ENCODE measurements at regions not wholly inside any gene's neighbourhood (a gene's known extent, or its start where the extent isn't known, plus 50 kb on each side); places are given as distances from the start of the nearest gene placed in this dataset.

DNA sequence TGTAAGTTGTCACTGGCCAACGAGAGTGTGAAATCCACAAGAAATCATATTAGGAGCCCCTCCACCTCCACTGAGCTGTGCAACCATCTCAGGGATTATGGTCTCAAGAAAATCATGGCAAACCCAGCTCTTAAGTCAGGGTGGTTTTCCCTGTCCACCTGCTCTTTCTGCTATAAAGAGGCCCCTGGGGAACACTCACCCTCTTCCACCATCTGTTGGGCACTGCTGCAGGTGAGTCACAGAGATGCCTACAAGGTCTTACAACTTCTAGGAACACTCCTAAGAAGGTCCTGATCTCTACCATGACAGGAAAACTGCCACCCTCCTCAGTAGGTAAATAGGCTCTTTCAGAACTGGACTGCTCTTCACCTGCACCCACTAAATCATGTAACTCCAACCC, 61.8 kb downstream of the DRD1 start:
- no peak overlapping the region for H3K4me3 ChIP-seq (ENCODE audit: control insufficient read depth, low read depth, low read length)
- no peak for DNase-seq (ENCODE audit: low read depth)
- TF ChIP-seq, protein P1, sequence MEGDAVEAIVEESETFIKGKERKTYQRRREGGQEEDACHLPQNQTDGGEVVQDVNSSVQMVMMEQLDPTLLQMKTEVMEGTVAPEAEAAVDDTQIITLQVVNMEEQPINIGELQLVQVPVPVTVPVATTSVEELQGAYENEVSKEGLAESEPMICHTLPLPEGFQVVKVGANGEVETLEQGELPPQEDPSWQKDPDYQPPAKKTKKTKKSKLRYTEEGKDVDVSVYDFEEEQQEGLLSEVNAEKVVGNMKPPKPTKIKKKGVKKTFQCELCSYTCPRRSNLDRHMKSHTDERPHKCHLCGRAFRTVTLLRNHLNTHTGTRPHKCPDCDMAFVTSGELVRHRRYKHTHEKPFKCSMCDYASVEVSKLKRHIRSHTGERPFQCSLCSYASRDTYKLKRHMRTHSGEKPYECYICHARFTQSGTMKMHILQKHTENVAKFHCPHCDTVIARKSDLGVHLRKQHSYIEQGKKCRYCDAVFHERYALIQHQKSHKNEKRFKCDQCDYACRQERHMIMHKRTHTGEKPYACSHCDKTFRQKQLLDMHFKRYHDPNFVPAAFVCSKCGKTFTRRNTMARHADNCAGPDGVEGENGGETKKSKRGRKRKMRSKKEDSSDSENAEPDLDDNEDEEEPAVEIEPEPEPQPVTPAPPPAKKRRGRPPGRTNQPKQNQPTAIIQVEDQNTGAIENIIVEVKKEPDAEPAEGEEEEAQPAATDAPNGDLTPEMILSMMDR (IDR thresholded peaks at IDR 0.05; ENCODE audit: control insufficient read depth, insufficient read depth, low read depth, low read length, missing control alignments) = no peak

DNA sequence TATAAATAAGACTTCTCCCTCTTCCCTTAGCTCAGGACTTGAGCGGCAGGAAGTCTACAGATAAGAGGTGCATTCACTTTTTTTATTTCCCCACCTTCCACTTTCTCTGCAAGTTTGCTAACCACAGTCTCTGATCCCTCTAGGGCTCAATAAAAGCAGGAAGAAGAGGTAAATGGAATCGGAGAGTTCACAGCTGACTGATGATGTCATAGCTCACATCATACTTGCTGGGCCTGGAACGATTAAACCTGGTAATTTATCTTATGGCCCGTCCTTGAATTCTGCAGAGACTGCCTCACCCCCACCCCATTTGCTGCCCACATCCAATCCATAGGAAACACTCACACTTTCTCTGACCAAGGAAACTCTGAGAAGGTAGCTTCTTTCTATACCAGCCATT, 62.9 kb downstream of the DRD1 start:
- no peak overlapping the region for H3K4me3 ChIP-seq (ENCODE audit: control insufficient read depth, low read depth, low read length)
- TF ChIP-seq, protein P1 (IDR thresholded peaks at IDR 0.05; ENCODE audit: control insufficient read depth, insufficient read depth, low read depth, low read length, missing control alignments) = no peak
- no peak for DNase-seq (ENCODE audit: low read depth)

DNA sequence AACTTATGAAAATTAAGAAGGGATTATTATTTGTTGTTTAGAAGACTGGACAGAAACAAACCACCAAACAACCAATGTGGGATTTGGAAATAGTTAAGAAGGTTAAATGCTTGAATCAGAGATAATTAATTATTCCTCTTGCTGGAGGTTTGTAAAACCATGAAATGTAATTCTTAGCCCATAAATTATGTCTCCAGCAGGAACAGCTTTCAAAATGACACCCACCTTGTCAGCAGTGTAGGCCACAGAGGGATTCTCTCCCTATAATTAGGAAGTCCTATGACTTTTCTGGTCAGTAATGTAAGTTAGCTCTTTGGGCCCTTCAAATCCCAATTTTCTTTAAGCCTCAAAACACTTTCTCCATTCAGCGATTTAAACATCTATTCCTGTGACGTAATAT, 63.3 kb downstream of the DRD1 start:
- TF ChIP-seq, protein P1 (IDR thresholded peaks at IDR 0.05; ENCODE audit: control insufficient read depth, insufficient read depth, low read depth, low read length, missing control alignments) = no peak
- no peak overlapping the region for H3K4me3 ChIP-seq (ENCODE audit: control insufficient read depth, low read depth, low read length)
- DNase-seq (ENCODE audit: low read depth) = no peak

DNA sequence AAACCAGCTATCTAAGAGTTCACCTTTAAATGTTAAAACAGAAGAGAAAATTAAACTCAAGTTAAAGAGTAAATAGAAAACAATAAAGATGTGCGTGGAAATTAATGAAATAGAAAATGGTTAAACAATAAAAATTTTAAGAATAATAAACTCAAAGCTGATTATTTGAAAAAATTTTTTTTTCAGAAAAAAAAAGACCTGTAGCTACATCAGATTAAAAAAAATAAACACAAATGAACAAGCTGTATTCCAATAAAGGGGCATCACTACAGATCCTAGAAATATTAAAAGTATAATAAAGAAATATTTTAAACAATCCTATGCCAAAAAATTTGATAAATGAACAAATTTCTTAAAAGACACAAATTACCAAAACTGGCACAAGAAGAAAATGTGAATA, 64.1 kb downstream of the DRD1 start:
- no peak overlapping the region for H3K4me3 ChIP-seq (ENCODE audit: control insufficient read depth, low read depth, low read length)
- TF ChIP-seq, protein P1 (IDR thresholded peaks at IDR 0.05; ENCODE audit: control insufficient read depth, insufficient read depth, low read depth, low read length, missing control alignments) = no peak
- no peak for DNase-seq (ENCODE audit: low read depth)

DNA sequence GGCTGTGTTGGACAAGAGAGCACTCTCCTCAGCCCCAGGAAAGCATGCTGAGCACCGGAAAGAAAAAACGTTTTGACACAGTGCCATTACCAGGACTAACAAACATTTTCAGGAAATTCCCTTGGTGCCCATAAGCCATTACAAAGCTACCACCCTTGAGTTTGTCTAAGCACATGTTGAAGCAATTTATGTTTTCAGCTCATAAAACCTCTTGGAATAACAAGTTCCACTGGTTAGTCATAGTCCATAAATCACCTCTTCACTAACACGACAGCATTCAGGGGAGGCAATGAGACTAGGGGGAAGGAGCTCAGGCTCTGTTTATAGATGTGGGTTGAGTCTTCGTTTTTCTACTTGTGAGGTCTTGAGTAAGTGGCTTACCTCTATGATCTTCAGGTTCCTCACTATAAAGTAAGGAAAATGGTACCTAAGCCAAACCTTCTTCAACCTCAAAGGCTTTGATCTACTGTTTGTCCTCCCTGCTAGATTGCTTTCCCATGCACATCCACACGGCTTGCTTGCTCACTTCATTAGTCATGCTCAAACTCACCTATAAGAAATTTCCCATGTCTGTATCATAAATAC, 65.4 kb downstream of the DRD1 start:
- no peak overlapping the region for H3K4me3 ChIP-seq (ENCODE audit: control insufficient read depth, low read depth, low read length)
- TF ChIP-seq, protein P1 (IDR thresholded peaks at IDR 0.05; ENCODE audit: control insufficient read depth, insufficient read depth, low read depth, low read length, missing control alignments) = no peak
- peak; percentile 97 for DNase-seq (ENCODE audit: low read depth)

DNA sequence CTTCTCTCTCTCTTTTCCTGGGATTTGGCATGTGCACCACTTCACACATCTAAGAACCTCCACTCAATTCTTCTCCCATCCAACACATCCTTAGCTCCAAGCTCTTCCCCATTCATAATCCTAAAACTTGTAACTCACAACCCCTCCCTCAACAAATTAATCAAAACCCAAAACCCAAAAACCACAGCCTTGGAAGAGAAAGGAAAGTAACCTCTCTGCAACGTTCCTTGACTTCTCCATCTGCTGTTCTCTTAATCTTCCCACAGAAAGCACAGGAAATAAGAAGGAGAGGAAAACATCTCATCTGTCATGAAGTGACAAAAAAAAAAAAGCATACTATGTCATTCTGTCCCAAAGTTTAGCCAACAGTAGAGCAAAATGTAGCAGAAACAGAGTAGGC, 66.2 kb downstream of the DRD1 start:
- no peak for DNase-seq (ENCODE audit: low read depth)
- no peak overlapping the region for H3K4me3 ChIP-seq (ENCODE audit: control insufficient read depth, low read depth, low read length)
- TF ChIP-seq, protein P1 (IDR thresholded peaks at IDR 0.05; ENCODE audit: control insufficient read depth, insufficient read depth, low read depth, low read length, missing control alignments) = no peak

Measured in AG09309 (cell line).